ENCODE measurements at regions not wholly inside any gene's neighbourhood (a gene's known extent, or its start where the extent isn't known, plus 50 kb on each side); places are given as distances from the start of the nearest gene placed in this dataset.

- Histone ChIP-seq H3K79me2 (ENCODE audit: insufficient read depth, low read length) (no peaks in the 10 kb centered on the region), H3K27me3 (ENCODE audit: insufficient read depth, low read length) (no peaks in the 10 kb centered on the region), H4K20me1 (ENCODE audit: insufficient read depth, low read length) (no peaks in the 10 kb centered on the region), H3K9me3 (ENCODE audit: low read length) (no peaks in the 10 kb centered on the region; the same call in 1 of the 2 replicates), H3K9ac (ENCODE audit: low read length) (no peak overlapping the region), H3K36me3 (ENCODE audit: insufficient read depth, low read length) (no peaks in the 10 kb centered on the region), H3F3A (ENCODE audit: insufficient read depth, low read length) (no peaks in the 10 kb centered on the region), H2AFZ (ENCODE audit: low read length) (no peak overlapping the region), H3K9me2 (ENCODE audit: low read depth, low read length) (no peaks in the 10 kb centered on the region), H3K4me3 (ENCODE audit: low read depth, low read length, poor library complexity, severe bottlenecking) (no peak overlapping the region), H3K4me1 (ENCODE audit: insufficient read depth, low read length, severe bottlenecking) (no peaks in the 10 kb centered on the region), H3K27ac (ENCODE audit: low read depth, low read length, poor library complexity, severe bottlenecking) (no peak overlapping the region), H3K4me2 (ENCODE audit: low read length) (no peak overlapping the region)
- TF ChIP-seq CTCF (IDR thresholded peaks at IDR 0.05; ENCODE audit: low read length): no peak
- no peak for TF ChIP-seq EZH2 (IDR thresholded peaks at IDR 0.05; ENCODE audit: borderline replicate concordance, low read length)
These were observed 112.5 kb downstream of the TENT4A start for GRCh38 chr5:6825678-6826244.

DNA sequence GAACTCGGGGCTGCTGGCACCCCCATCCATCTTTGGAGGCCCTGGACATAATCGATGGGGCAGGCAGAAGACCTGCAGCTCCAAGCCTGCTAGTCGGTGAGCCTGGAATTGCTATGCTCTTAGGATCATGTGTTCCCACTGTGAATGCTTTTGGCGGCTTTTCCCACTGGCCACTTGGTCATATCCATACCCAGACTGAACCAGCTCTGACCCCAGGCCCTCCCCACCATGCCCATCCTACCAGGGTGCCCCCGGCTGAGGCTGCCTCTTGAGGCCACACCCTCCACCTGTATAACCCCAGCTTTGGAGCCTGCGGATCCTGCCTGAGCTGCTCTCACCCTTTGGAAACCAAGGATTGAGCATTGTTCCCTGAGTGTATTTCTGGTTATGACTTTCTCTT is 113.5 kb downstream of the TENT4A start:
- no peaks in the 10 kb centered on the region for H3K27me3 ChIP-seq (ENCODE audit: insufficient read depth, low read length)
- H3K4me3 ChIP-seq (ENCODE audit: low read depth, low read length, poor library complexity, severe bottlenecking): no peak overlapping the region
- no peaks in the 10 kb centered on the region for H3K4me1 ChIP-seq (ENCODE audit: insufficient read depth, low read length, severe bottlenecking)
- no peaks in the 10 kb centered on the region for H3K9me3 ChIP-seq (ENCODE audit: low read length)
- H3F3A ChIP-seq (ENCODE audit: insufficient read depth, low read length): no peaks in the 10 kb centered on the region
- H3K27ac ChIP-seq (ENCODE audit: low read depth, low read length, poor library complexity, severe bottlenecking): no peak overlapping the region
- no peak overlapping the region for H2AFZ ChIP-seq (ENCODE audit: low read length)
- no peaks in the 10 kb centered on the region for H4K20me1 ChIP-seq (ENCODE audit: insufficient read depth, low read length)
- H3K36me3 ChIP-seq (ENCODE audit: insufficient read depth, low read length): no peaks in the 10 kb centered on the region
- H3K4me2 ChIP-seq (ENCODE audit: low read length): no peak overlapping the region
- H3K9me2 ChIP-seq (ENCODE audit: low read depth, low read length): no peaks in the 10 kb centered on the region
- no peak overlapping the region for H3K9ac ChIP-seq (ENCODE audit: low read length)
- TF ChIP-seq EZH2 (IDR thresholded peaks at IDR 0.05; ENCODE audit: borderline replicate concordance, low read length) (no peak), CTCF (IDR thresholded peaks at IDR 0.05; ENCODE audit: low read length) (no peak)
- no peaks in the 10 kb centered on the region for H3K79me2 ChIP-seq (ENCODE audit: insufficient read depth, low read length)

DNA sequence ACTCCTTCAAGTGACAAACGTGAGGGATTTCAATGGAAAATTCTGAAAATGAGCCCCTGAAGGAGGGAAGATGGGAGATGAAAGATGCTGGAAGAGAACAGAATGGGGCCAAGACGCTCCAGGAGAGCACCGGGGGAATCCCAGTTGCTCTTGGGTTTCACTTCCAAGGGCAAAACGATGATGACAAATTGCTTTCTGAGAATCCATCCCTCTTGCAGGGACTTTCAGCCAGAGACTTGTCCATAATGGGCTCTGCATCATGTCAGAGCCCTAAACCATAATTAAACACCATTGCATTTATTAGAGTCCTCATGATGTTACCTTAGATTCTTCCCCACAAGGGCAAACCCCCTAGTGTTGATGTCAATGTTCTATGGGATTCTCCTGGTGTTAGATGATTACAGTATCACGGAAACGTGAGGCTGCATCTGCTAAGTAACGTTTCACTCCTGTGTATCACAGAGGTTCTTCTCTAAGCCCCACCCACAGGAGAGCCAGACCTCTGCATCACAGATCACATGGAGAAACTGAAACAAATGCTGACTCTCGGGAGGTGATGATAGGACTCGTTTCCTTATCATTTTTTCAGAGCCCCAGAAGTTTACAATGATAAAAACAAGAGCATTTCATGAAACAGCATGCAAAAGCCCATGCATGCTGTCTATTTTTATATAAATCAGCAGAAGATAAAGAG is 114.4 kb downstream of the TENT4A start:
- TF ChIP-seq CTCF (IDR thresholded peaks at IDR 0.05; ENCODE audit: low read length): no peak
- no peak for TF ChIP-seq EZH2 (IDR thresholded peaks at IDR 0.05; ENCODE audit: borderline replicate concordance, low read length)
- no peaks in the 10 kb centered on the region for H3F3A ChIP-seq (ENCODE audit: insufficient read depth, low read length)
- H3K27me3 ChIP-seq (ENCODE audit: insufficient read depth, low read length): no peaks in the 10 kb centered on the region
- H3K36me3 ChIP-seq (ENCODE audit: insufficient read depth, low read length): no peaks in the 10 kb centered on the region
- no peak overlapping the region for H3K27ac ChIP-seq (ENCODE audit: low read depth, low read length, poor library complexity, severe bottlenecking)
- H3K4me1 ChIP-seq (ENCODE audit: insufficient read depth, low read length, severe bottlenecking): no peaks in the 10 kb centered on the region
- H3K9me2 ChIP-seq (ENCODE audit: low read depth, low read length): no peaks in the 10 kb centered on the region
- H3K9me3 ChIP-seq (ENCODE audit: low read length): no peaks in the 10 kb centered on the region
- H2AFZ ChIP-seq (ENCODE audit: low read length): no peak overlapping the region
- no peak overlapping the region for H3K9ac ChIP-seq (ENCODE audit: low read length)
- H3K4me2 ChIP-seq (ENCODE audit: low read length): no peak overlapping the region
- H4K20me1 ChIP-seq (ENCODE audit: insufficient read depth, low read length): no peaks in the 10 kb centered on the region
- no peaks in the 10 kb centered on the region for H3K79me2 ChIP-seq (ENCODE audit: insufficient read depth, low read length)
- H3K4me3 ChIP-seq (ENCODE audit: low read depth, low read length, poor library complexity, severe bottlenecking): no peak overlapping the region
